RWPE1 (cell line): ENCODE measurements at regions not wholly inside any gene's neighbourhood (a gene's known extent, or its start where the extent isn't known, plus 50 kb on each side); places are given as distances from the start of the nearest gene placed in this dataset.

Experiments used
- CTCF ChIA-PET: fragments of 350-600 bp; sonication (Branson Sonifier 250); formaldehyde crosslinking; extraction: SDS; loops from one replicate; lab custom pipeline; 2021; lab: Yijun Ruan, JAX
- POLR2A ChIA-PET: fragments of 400-600 bp; formaldehyde crosslinking; extraction: SDS; loops from one replicate; lab custom pipeline; 2020; ENCODE audit warnings: antibody characterized with exemption; ENCODE audit not compliant: low non-redundant PET; lab: Yijun Ruan, JAX
- DNase-seq: peaks from one replicate; pipeline ENCODE4 v3.0.0; 2012; ENCODE audit warnings: low spot score
- H3K27ac ChIP-seq: fragments of 450-650 bp; 2 replicates; pipeline ENCODE4 v1.5.1; 2017
- CTCF ChIP-seq: fragments of 450-650 bp; conservative IDR thresholded peaks from 2 replicates; pipeline ENCODE4 v1.5.1; 2017; ENCODE audit warnings: low read depth, mild to moderate bottlenecking

- DNase-seq, result no peak
- TF ChIP-seq CTCF, result no peak
- H3K27ac ChIP-seq, result peak overlapping the region; percentile 91
- ChIA-PET POLR2A (no interaction called here), CTCF (no interaction called here)
Observed at GRCh38 chrX:39894683-39895082, 203.1 kb downstream of the BCOR start.

GRCh38 chrX:39895218-39896110 is 202.3 kb downstream of the BCOR start:
- ChIA-PET CTCF (no interaction called here), POLR2A (no interaction called here)
- TF ChIP-seq CTCF, result no peak
- H3K27ac ChIP-seq, result peak overlapping the region; percentile 91
- no peak for DNase-seq

- ChIA-PET POLR2A (no interaction called here), CTCF (interaction anchor here (0.6 kb wide), 1 partner anchor 1677 kb away, joined by 3 read pairs; no protein-coding TSS in a partner anchor)
- TF ChIP-seq CTCF, result no peak
- peak; percentile 71 for DNase-seq
- H3K27ac ChIP-seq, result peak overlapping the region; percentile 91
Observed at GRCh38 chrX:39896951-39897740, 200.6 kb downstream of the BCOR start.

- no peak for TF ChIP-seq CTCF
- H3K27ac ChIP-seq, result peak overlapping the region; percentile 91
- ChIA-PET CTCF (no interaction called here), POLR2A (no interaction called here)
- no peak for DNase-seq
Observed at GRCh38 chrX:39897741-39898097, 200.0 kb downstream of the BCOR start.

GRCh38 chrX:39898147-39898546 is 199.6 kb downstream of the BCOR start:
- CTCF ChIA-PET, result no interaction called here
- DNase-seq, result no peak
- peak overlapping the region; percentile 91 for H3K27ac ChIP-seq
- POLR2A ChIA-PET, result no interaction called here
- no peak for TF ChIP-seq CTCF

GRCh38 chrX:39899059-39899458 is 198.7 kb downstream of the BCOR start:
- TF ChIP-seq CTCF, result no peak
- POLR2A ChIA-PET, result no interaction called here
- peak overlapping the region; percentile 32; the same call in 1 of the 2 replicates for H3K27ac ChIP-seq
- CTCF ChIA-PET, result interaction anchor here (0.5 kb wide), 1 partner anchor 42 kb away, joined by 3 read pairs; no protein-coding TSS in a partner anchor
- no peak for DNase-seq
